ENCODE measurements at regions not wholly inside any gene's neighbourhood (a gene's known extent, or its start where the extent isn't known, plus 50 kb on each side); places are given as distances from the start of the nearest gene placed in this dataset.

- no peak for FAIRE-seq
- Histone ChIP-seq H3K9ac (ENCODE audit: insufficient read depth, low read depth, low read length) (no peak overlapping the region), H3K9me3 (ENCODE audit: low read length) (no peaks in the 10 kb centered on the region), H3K4me2 (ENCODE audit: low read depth, low read length) (no peak overlapping the region), H3K27ac (ENCODE audit: extremely low read length, insufficient read depth, low read length) (no peak overlapping the region), H3K36me3 (replicated peaks in 1 of 2; ENCODE audit: control insufficient read depth in 1 of 2, insufficient read depth in 2 of 2, low read length in 2 of 2) (no peaks in the 10 kb centered on the region), H3K4me3 (replicated peaks in 1 of 3; ENCODE audit: insufficient read depth in 1 of 3, low read depth in 2 of 3, low read length in 3 of 3) (no peak overlapping the region), H2AFZ (ENCODE audit: low read length) (no peak overlapping the region), H3K4me1 (ENCODE audit: insufficient read depth, low read length) (no peaks in the 10 kb centered on the region), H3K27me3 (ENCODE audit: control insufficient read depth in 1 of 2, insufficient read depth in 2 of 2, low read length in 2 of 2) (no peaks in the 10 kb centered on the region), H4K20me1 (ENCODE audit: insufficient read depth, low read length) (no peaks in the 10 kb centered on the region), H3K79me2 (ENCODE audit: insufficient read depth, low read length) (no peaks in the 10 kb centered on the region)
- CTCF ChIA-PET (ENCODE audit: low intra/inter-chr PET ratio, low total read pairs) = no interaction called here
- no TSS peak for BruUV-seq (replicated peaks)
- POLR2A ChIA-PET = no interaction called here
- no peak for ATAC-seq
- WGBS (ENCODE audit: low lambda C conversion rate) = 1% methylated on average over 3 of the region's 3 CpGs
- no peak for TF ChIP-seq CHD4 (IDR thresholded peaks at IDR 0.05; ENCODE audit: borderline replicate concordance, low read length)
- no peak for TF ChIP-seq ZNF296 (CRISPR knock-in tag; conservative IDR thresholded peaks at IDR 0.05)
- TF ChIP-seq SNAPC4 (CRISPR knock-in tag; IDR thresholded peaks at IDR 0.05) = no peak
- no peak for TF ChIP-seq KDM2A (CRISPR knock-in tag; IDR thresholded peaks at IDR 0.05; ENCODE audit: borderline replicate concordance, low read depth)
- TF ChIP-seq CEBPB (IDR thresholded peaks at IDR 0.05; ENCODE audit: borderline replicate concordance, low read depth, low read length) = peak; percentile 40; the same call in 1 of the 2 replicates
- no peak for DNase-seq (ENCODE audit: low spot score)
- intact Hi-C loops (cut with micrococcal nuclease; ENCODE audit: unreplicated experiment) = no loop called here
- in situ Hi-C loops (cut with HindIII; ENCODE audit: extremely low pct_ligation_motif_present, low pct_unique_long_range_greater_than_20kb) = no loop called here
Measured at GRCh38 chr6:23890543-23891227, 235.3 kb upstream of the NRSN1 start.

Data from HepG2 (cell line).